OCI-M1 (cell line): ENCODE measurements at regions not wholly inside any gene's neighbourhood (a gene's known extent, or its start where the extent isn't known, plus 50 kb on each side); places are given as distances from the start of the nearest gene placed in this dataset.

ENCODE experiments used
- DNase-seq: peaks from one replicate; lab custom pipeline; 2025; lab: John Stamatoyannopoulos, UW

DNA sequence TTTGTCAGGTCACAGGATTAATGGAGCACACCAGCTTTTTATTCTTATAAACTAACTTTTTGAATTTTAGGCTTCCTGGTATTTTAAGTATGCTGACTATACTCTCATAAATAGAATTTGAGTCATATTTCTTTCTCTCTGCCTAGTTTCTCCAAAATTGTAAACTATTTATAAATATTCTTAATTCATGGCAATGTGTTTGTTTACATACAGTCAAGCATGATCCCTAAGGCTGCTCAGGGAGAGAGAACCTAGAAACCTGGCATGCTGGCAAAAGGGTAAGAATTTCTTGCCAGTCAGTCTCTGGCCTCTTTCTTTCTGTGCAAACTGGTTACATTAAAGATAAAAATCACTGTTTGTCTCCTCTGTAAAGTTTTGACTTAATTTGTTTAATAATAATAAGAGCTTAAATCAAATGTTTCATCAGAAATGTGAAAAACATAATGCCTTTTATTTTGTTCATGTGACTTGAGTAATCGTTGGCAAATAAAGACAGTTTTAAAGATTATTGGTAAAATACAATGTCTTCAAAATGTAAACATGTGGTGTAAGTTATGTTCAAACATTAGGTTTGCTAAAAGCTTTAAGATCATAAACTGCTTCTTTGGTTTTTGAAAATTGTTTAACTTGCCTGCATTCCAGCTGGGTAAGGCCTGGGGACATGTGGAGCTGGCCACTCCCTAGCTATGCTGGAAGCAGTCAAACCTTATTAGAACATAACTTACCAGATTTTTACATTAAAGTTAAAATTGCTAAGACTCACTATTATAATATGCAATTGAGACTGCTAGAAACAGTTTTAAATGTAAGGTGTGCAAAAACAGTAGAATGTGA is 1401.7 kb downstream of the NCAM2 start:
- peak; percentile 6 for DNase-seq

DNA sequence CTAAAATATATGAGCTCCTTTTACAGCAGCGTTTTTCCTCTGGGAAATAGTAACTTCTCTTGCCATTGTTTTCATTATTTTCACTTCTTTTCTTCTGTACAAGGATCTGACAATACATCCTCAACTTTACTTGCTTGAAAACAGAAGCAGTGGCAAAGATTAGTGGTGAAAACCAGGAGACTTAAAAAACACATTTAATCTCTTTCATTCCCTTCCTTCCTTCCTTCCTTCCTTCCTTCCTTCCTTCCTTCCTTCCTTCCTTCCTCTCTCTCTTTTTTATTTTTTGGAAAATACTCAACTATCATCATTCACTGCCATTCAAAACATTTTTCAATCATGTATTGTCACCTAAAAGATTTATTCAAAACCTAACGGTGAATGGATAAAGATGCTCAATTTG is 1411.4 kb downstream of the NCAM2 start:
- DNase-seq, result no peak

DNA sequence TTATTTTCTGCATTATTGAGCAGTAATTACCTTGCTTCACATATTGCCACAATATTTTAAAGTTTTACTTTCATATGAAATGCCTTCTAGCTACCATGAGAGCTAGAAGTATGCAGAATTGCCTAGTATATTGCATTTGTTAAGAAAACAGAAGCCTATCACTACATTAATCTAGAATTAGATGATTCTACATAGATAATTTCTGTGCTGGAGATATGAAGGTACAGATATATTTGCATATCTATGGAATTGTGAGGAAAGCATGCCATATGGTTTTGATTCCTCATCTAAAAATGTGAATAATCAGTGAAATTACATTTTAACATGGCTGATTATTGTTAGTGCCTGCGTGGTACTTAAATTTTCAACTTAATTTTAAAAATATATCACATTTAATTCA is 1418.3 kb downstream of the NCAM2 start:
- DNase-seq, result no peak

DNA sequence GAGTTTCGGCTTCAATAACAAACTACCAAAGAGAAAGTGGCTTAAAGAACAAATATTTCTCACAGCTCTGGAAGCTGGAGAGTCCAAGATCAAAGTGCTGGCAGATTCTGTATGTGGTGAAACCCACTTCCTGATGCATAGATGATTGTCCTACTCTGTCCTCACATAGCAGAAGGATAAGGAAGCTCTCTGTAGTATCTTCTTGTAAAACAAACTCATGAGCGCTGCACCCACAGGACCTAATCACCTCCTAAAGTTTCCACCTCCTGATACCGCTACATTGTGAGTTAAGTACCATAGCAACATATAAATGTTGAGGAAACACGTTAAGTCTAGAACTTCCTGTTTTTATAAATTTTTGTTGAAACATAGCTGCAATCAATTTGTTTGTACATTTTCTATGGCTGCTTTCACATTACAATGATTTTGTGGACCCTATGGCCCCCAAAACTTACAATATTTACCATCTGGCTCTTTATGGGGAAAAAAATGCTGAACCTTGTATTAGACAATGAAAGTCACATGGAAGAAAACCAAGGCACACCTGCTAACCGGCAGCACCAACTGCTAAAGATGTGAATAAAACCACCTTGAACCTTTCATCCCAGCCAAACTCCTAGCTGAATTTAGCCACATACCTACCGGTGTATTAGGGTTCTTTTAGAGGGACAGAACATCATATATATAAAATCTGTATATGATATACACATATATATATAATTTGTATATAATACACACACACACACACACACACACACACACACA is 1423.4 kb downstream of the NCAM2 start:
- peak; percentile 86 for DNase-seq

DNA sequence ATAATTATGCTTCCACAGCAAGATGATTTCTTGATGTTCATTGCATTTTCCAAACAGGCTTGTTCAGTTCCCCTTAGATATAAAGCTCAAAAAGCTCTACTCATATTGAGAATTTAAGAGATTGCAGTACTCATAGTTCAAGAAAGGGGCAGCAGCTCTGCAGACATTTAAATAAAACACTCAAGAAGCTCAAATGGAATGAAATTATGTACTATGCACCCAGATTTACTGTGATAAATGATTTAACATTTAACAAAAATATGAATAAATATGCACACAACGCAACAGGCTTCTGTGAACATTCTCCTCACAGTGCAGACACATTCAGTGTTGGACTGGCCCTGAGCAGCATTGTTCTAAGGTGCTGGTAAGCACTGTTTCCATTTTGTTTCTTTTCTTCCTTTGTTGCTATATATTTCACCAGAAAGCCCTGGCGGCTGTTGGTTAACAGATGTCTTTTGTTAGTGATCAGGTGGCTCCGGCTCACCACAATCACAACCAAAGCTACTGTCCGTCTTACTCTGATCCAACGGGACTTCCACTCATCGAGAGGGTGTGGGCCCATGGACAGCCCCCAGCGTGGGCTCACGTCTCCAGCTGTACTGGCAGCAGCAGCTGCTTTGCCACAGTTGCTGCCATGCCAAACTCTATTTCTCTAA is 1440.3 kb downstream of the NCAM2 start:
- peak; percentile 7 for DNase-seq

DNA sequence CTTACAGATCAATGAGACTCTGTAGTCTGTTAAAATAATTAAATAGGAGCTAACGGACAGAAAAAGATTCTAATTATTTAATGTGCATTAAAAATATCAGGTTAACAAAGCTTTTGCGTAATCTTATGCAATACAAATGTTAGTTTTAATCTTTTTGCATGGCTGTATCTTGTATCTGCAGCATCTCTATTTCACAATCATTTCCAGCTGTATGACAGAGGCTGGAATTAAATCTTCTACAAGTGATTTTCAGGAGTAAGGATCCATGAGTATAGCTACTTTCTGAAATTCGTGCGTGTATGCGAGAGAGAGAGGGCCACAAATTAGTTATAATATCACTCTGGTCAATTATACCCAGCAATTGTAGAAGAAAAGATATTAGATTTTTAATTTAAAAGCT is 1446.8 kb downstream of the NCAM2 start:
- DNase-seq, result no peak

DNA sequence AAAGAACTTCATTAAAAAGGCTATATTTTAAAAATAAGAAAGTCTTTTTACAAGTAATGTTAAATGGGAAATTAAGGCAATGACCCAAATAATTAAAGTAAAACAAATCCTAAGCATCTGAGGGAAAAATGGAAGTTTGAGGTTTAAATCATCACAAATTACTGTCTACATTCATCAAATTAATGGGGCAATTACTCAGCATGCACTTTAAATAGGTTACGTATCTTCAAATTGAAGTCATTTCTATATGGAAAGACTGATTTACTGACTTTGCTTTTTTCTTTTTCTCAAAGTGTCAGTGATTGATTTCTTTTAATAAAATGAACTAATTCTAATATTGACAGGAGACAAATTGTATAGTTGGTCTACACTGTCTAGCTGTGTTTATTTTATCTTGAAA is 1452.3 kb downstream of the NCAM2 start:
- DNase-seq, result no peak

DNA sequence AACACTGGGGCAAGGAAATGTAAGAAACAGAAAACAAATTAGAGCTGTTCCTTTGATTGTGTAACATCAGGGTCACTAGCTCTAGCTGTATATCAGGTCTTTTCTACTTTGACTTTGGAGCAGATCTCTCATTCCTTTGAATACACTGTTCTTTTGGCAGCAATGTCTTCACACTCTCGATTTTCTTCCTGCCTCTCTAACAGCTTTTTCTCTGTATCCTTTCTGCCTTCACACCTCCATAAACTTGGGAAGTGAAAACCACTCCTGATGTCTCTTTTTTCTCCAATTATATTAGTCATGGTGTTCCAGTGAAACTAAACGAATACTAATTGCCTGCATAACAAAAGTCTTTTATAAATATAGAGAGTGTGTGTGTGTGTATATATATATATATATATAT is 1458.0 kb downstream of the NCAM2 start:
- DNase-seq, result no peak

DNA sequence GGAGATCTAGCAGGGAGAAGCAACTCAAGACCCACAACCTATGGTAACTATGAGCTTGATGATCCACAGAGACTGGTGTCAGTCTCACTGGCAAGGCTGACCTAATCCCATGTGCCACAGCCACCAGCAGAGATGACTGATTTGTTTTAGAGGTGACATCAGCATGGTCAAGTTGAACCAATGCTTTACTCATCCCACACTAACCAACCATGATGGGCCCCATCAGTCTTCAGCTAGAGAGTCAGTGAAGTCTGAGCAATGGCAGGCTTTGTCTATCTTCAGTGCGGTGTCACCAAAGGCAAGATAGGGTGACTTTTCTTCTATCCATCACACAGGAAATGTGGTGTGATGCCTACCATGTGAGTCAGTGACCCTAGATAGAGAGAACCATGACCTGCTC is 1470.7 kb downstream of the NCAM2 start:
- DNase-seq, result no peak

DNA sequence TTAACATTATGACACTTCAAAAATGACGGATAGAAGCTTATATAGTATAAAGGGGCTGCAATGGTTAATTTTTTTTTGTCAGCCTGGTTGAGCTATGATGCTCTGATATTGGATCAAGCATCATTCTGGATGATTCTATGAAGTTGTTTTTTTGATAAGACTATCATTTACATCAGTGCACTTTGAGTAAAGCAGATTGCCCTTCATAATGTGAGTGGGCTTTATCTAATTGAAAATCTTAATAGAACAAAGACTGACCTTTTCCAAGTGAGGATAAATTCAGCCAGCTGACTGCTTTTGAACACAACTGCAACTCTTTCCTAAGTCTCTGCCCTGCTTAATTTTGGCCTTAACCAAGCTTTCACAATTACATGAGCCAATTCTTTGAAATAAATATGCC is 1476.2 kb downstream of the NCAM2 start:
- no peak for DNase-seq

DNA sequence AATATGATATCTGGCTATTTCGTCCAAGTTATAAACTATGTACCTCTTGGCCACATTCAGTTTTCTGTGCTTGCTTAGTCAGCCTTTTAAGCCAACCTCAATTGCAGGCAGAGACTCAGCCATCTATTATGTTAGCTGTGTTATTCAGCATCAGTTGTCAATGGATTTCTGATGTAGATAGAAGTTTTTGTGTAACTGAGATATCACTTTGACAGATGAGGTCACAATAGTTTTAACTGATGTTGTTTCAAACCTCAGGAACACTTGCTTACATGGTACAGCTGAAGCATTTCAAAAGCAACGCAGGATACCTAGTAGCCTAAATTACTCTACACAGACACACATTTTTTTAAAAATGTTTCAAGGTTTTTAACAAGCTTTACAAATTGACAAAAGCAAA is 1478.0 kb downstream of the NCAM2 start:
- no peak for DNase-seq

DNA sequence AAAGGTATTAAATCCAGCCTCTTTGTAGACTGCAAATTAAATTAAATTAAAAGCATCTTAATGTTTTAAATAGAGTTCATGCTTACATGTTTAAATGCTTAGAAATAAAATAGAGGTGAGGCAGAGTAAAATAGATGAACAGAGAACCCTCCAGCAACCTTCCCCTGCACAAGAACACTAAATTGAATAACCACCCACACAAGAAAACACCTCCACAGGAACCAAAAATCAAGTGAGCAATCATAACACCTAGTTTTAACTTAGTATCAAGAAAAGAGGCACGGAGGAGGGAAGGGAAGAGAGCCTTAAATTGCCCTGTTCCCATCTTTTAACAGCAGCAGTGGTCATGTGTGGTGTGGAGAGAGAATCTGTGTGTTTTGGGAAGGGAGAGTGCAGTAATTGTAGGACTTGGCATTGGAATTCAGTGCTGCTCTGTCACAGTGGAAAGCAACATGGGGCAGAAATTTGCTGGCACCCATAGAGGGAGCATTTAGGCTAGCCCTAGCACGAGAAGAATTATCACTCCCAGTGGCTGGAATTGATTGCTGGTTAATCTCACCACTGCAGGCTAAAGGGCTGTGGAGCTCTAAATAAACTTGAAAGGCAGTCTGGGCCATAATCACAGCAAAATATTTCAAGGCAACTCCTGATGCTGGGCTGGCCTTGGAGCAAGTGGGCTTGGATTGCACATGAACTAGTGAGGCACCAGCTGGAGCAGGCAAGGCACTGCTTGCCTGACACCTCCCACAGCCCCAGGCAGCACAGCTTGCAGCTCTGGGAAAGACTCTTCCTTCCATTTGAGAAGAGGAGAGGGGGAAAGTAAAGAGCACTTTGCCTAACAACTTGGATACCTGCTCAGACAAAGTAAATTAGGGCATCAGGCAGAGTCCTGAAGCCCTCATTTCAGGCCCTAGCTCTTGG is 1478.8 kb downstream of the NCAM2 start:
- peak; percentile 10 for DNase-seq

DNA sequence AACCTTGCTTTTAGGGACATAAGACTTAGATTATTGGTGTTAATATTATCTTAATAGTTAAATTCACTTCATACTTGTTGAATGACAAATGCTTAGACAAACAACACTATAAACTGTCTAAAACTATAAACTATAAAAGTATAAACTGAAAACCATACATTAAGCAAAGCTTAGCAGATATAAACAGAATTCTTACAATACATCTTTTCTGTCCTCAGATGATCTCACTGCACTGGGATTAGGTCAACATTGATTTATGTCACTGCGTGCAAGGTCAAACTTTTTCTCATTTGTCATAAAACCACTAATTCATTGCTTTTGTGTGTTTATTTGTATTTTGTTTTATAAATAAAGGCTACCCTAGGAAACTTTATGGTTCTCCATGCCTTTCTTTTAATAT is 1491.8 kb downstream of the NCAM2 start:
- no peak for DNase-seq

DNA sequence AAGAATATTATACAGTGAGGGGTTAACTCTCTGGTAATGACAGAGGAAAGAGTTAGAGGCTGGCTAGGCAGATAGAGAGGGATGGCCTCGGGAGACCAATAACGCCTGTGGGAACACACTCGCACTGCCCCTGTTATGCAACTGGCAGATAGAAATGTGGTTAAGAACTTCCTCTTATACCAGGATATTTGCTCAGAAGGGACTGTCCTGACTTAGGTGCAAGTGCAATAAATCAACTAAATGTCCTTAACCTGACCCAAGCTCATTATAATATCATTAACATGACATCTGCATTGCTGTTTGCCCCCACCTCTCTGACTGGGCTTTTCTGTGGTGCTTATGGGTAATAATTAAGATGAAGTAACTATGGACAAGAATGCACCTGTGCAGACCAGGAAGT is 1518.0 kb downstream of the NCAM2 start:
- peak; percentile 94 for DNase-seq

DNA sequence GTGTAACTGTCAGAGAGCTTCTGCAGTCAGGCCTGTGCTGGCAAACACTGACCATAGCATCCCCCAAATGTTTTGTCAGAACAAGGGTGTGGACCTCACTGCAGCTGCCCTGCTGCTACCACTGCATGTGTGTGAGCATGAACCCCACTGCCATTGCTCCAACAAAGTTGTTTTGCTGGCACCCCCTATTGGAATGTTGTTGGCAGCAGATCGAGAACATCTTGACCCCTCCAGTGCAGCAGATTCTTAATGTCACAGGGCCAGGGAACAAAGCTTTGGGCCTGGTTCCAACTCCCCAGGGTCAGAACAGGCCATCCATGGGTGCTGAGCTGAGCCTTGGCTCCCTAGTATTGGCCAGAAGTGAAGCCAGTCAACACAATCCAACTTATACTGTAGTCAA is 1537.4 kb downstream of the NCAM2 start:
- no peak for DNase-seq

DNA sequence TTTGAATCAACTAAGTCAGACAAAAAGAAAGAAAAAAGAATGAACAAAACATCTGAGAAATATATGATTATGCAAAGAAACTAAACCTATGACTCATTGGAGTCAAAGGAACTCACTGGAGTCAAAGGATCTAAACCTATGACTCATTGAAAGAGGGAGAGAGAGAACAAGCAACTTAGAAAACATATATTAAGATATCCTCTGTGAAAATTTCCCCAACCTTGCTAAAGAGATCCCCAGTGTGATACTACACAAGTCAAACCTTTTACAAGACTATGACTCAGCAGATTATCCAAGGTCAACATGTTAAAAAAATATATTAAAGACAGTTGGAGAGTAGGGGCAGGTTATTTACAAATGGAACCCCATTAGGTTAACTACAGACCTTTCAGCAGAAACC is 1538.3 kb downstream of the NCAM2 start:
- DNase-seq, result peak; percentile 75

DNA sequence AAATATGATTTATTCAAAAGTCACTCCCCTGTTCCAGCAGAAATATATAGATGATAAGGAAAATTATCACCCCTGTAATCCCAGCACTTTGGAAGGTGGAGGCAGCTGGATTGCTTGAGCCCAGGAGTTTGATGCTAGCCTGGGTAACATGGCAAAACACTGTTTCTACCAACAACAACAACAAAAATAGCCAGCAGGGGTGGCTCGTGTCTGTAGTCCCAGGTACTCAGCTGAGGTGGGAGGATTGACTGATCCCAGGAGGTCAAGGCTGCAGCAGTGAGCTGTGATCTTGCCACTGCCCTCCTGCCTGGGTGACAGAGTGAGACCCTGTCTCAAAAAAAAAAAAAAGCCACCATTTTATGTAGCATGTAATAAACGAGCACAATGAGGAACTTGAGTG is 1546.5 kb downstream of the NCAM2 start:
- no peak for DNase-seq

DNA sequence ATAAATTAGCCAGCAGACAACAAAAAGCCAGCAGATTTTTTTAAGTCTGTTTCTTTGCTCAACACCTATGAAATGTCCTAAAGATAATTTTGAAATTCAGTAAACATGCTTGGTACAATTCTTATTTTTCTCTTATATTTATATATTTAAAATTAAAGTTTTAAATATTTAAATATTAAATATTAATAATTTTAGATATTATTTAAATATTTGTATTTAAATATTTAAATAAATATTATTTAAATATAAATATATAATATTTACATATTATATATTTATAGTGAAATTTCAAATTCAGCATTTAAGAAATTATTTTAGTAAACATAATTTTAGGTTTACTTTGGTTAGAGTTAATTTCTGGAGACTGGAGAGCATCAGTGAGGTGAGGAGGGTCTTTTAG is 1554.2 kb downstream of the NCAM2 start:
- DNase-seq, result no peak

DNA sequence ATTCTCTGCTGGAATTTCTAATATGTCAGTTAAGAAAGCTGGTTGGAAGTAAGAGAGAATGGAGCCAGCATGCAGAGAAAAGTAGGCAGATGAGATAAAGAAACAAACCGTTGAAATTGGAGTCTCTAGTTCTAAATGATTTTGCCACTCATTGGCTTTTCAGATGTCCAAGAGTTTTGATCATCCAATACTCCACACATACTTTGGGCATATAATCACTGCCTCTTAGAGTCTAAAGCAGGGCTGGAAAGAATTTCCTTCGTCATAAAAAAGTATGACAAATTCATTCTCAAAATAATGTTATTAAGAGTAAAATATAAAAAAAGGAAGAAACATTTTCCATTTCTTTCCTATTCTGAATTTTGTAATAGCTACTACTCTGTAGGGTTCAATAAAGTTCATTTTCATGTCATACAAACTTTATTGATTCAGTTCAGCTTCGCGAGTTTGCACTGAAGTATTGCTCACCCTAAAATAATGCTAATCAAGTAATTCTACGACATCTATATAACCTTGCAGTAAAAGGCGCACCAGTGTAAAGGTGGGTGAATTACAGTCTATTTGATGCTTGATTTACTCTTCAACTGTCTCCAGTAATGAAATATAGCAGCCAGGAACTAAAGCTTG is 1556.6 kb downstream of the NCAM2 start:
- no peak for DNase-seq

DNA sequence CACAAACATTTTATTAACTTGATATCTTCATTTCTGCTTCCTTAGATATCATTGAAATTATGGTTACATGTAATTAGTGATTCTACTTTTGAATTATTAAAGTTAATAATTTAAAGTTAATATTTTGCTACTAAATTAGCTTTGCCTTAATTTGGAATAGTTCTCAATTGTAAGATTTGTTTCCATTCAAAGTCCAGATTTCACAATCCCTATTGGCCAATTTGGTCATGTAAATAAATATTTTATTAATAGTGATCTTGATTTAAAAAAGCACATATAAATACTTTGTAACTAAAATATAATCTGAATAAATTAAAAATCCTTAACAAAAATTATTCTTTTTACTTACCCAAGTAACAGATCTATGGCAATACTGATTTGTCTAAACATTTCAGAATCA is 1558.6 kb downstream of the NCAM2 start:
- DNase-seq, result no peak

DNA sequence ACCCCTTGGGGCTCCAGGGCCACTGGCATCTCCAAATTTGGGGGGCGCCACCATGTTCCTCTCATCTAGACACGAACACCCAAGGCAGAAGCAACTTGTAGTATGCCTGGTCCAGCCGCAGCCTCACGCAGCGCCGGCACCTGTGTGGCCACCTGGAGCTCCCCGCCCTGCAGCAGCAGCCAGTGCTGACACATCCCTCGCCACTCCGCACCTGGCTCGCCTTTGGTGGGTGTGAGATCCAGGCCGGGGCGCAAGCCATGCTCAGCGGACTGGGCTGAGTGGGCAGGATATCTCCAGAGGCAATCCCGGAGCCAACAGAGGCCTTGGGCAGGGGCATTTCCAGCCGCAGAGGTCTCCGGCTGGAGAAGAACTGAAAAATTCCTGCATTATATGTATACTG is 1563.7 kb downstream of the NCAM2 start:
- DNase-seq, result no peak
